ENCODE measurements at regions not wholly inside any gene's neighbourhood (a gene's known extent, or its start where the extent isn't known, plus 50 kb on each side); places are given as distances from the start of the nearest gene placed in this dataset.

GRCh38 chr14:86989285-86989684 is 1003.7 kb downstream of the GALC start:
- Histone ChIP-seq H3K4me3 (ENCODE audit: low read length) (no peak overlapping the region), H3K27ac (ENCODE audit: low read length) (no peak overlapping the region), H3K4me1 (ENCODE audit: control insufficient read depth, insufficient read depth, low read length) (no peaks in the 10 kb centered on the region), H3K36me3 (ENCODE audit: control insufficient read depth, insufficient read depth, low read length) (no peaks in the 10 kb centered on the region), H3K27me3 (ENCODE audit: control insufficient read depth, insufficient read depth, low read length) (no peaks in the 10 kb centered on the region), H3K9me3 (ENCODE audit: control insufficient read depth, insufficient read depth, low read length) (no peaks in the 10 kb centered on the region)
- Mint-ChIP-seq H3K4me1 (no peaks in the 10 kb centered on the region), H3K9me3 (peaks cover 7% of the 10 kb centered on the region in 2 donors), H3K36me3 (no peaks in the 10 kb centered on the region), H3K27me3 (ENCODE audit: low read depth in 2 of 2) (no peaks in the 10 kb centered on the region), H3K4me3 (no peak overlapping the region), H3K27ac (no peak overlapping the region)
- TF ChIP-seq CTCF (IDR thresholded peaks at IDR 0.05) = no peak
- WGBS (ENCODE audit: insufficient coverage) = no CpG with 5 or more reads among the region's 1 CpG
- intact Hi-C loops (cut with micrococcal nuclease) = no loop called here
- DNase-seq = no peak
- ATAC-seq = no peak

GRCh38 chr14:86987966-86988365 is 1005.0 kb downstream of the GALC start:
- Histone ChIP-seq H3K36me3 (ENCODE audit: control insufficient read depth, insufficient read depth, low read length) (no peaks in the 10 kb centered on the region), H3K9me3 (ENCODE audit: control insufficient read depth, insufficient read depth, low read length) (no peaks in the 10 kb centered on the region), H3K27me3 (ENCODE audit: control insufficient read depth, insufficient read depth, low read length) (no peaks in the 10 kb centered on the region), H3K4me1 (ENCODE audit: control insufficient read depth, insufficient read depth, low read length) (no peaks in the 10 kb centered on the region), H3K4me3 (ENCODE audit: low read length) (no peak overlapping the region), H3K27ac (ENCODE audit: low read length) (no peak overlapping the region)
- no peaks in the 10 kb centered on the region for H3K27me3 Mint-ChIP-seq (ENCODE audit: low read depth in 2 of 2)
- H3K4me1 Mint-ChIP-seq = no peaks in the 10 kb centered on the region
- no peak overlapping the region for H3K27ac Mint-ChIP-seq
- intact Hi-C loops (cut with micrococcal nuclease) = no loop called here
- ATAC-seq (no peak), DNase-seq (no peak)
- 87% methylated on average over 3 of the region's 3 CpGs for WGBS (ENCODE audit: insufficient coverage)
- TF ChIP-seq CTCF (IDR thresholded peaks at IDR 0.05) = no peak
- no peaks in the 10 kb centered on the region for H3K36me3 Mint-ChIP-seq
- peaks cover 2 to 12% of the 10 kb centered on the region in 2 donors for H3K9me3 Mint-ChIP-seq
- no peak overlapping the region for H3K4me3 Mint-ChIP-seq

DNA sequence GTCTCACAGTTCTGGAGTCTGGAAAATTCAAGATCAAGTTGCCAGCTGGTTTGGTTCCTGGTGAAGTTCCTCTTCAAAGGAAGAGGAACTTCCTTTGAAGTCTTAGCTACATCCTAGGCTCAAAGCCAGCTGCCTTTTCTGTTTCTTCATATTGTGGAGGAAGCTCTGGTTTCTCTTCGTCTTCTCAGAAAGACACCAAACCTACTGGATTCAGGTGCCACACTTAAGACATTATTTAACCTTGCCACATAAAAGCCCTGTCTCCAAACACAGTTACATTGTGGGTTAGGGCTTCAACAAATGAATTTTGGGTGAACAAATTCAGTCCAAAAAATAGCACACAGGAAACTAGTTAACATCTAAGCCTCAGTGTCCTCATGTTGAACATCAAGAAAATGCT is 1019.8 kb downstream of the GALC start:
- 33% methylated on average over 1 of the region's 1 CpG for WGBS (ENCODE audit: insufficient coverage)
- no peak for DNase-seq
- H3K9me3 Mint-ChIP-seq = peaks cover 17 to 31% of the 10 kb centered on the region in 2 donors

More for the DNA sequence above, 1019.8 kb downstream of the GALC start:
- H3K9me3 ChIP-seq (ENCODE audit: control insufficient read depth, insufficient read depth, low read length) = peaks cover 8% of the 10 kb centered on the region
- H3K4me3 Mint-ChIP-seq = no peak overlapping the region
- no peaks in the 10 kb centered on the region for H3K36me3 ChIP-seq (ENCODE audit: control insufficient read depth, insufficient read depth, low read length)
- peaks cover 21% of the 10 kb centered on the region for H3K36me3 Mint-ChIP-seq
- no peak for TF ChIP-seq CTCF (IDR thresholded peaks at IDR 0.05)
- H3K27ac Mint-ChIP-seq = no peak overlapping the region
- ATAC-seq = no peak
- H3K4me1 ChIP-seq (ENCODE audit: control insufficient read depth, insufficient read depth, low read length) = no peaks in the 10 kb centered on the region
- H3K4me1 Mint-ChIP-seq = no peaks in the 10 kb centered on the region
- H3K4me3 ChIP-seq (ENCODE audit: low read length) = no peak overlapping the region
- H3K27me3 ChIP-seq (ENCODE audit: control insufficient read depth, insufficient read depth, low read length) = no peaks in the 10 kb centered on the region
- intact Hi-C loops (cut with micrococcal nuclease) = no loop called here
- H3K27ac ChIP-seq (ENCODE audit: low read length) = no peak overlapping the region
- no peaks in the 10 kb centered on the region for H3K27me3 Mint-ChIP-seq (ENCODE audit: low read depth in 2 of 2)
